Dermis blood vessel endothelial cell (primary cell): ENCODE measurements at regions not wholly inside any gene's neighbourhood (a gene's known extent, or its start where the extent isn't known, plus 50 kb on each side); places are given as distances from the start of the nearest gene placed in this dataset.
A peak's percentile ranks its signal among the peaks of the same experiment; 100 is the strongest.

Experiments
- DNase-seq: peaks from one replicate; pipeline ENCODE4 v3.0.0; 2010

DNA sequence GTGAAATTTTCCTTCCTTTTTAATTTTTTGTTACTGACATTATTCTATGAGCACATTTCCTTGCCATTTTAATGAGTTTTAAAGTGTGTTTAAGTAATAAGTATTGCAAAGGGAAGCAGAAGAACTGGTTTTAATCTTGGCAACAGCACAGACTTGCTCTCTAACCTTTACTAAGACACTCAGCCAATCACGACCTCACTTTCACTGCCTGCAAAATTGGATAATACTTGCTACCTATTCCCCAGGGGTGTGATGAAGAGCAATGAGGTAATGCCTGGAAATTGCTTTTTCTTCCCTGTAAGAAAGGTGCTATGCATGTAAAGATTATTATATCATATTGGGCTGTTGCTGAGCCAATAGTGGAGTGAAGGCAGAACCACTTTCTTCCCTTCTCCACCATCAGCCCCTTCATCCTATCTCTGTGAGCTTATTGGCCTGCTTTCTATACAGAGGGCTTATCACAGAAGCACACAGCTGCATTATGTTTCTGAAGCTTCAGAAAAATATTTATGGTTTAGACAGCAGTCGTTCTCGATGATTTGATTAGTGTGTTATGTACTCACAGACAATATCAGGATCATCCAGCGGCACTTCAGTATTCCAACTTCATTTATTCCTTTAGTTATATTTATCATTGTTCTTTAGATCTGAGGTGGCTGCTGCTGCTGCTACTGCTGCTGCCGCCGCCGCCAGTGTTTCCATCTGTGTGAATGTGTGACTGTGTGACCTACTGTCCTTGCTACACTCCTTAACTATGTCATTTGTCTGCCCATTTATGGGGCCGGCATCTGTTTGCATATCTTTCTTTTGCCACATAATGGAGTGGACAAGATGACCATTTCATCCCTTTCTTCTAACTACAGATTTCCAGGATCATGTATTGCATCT, 255.1 kb downstream of the C4orf33 start:
- DNase-seq = no peak

DNA sequence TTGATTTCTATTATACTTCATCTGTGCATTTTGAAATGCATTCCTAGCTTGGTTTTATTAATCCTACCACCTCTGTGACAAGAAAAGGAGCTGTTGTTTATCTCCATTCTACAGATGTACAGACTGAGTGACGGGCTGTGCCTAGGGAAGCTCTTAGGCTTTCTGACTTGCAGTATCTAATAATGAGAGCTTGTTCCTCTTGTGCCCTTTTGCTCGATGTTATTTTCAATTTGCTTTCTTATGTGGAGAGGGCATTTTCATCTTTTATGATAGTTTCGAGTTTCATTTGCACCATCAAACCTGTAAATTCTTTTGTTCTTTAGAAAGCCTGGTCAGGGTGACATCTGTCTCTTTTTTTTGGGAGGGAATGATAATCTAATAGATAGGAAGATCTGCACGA, 256.5 kb downstream of the C4orf33 start:
- DNase-seq = no peak

DNA sequence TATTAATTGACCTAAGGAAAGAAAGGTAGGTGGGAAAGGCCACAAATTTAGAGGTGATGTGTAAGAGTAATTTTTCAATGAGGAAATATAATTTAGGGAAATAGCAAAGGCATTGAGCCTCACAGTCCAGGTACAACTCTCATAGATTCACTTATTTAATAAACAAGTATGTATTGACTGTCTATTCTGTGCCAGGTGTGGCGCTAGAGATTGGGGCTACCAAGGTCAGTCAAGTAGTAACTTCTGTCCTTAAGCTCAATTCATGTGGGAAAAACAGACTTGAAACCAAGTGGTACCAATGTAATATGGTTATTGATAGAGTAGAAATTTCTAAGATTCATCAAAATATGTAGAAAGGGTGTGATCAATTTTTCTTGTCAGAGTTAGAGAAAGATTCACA, 257.5 kb downstream of the C4orf33 start:
- no peak for DNase-seq

DNA sequence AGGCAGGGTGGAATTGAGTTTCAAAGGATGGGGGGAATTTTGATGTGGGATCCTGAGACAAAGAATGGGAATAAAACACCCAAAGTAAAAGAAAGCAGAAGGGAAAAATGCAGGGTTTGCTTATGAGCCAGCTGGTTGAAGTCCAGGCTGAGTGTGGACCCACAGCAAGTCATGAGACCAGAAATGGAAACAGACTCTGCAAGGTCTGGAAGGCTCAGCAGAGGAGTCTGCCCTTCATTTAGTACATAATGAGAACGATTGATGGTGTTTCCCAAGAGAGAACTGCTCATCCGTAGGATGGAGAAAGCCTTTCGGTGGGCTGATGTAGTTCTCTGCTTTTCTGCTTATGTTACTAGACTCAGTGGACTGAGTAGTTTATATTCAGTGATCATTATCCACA, 259.1 kb downstream of the C4orf33 start:
- DNase-seq = no peak

DNA sequence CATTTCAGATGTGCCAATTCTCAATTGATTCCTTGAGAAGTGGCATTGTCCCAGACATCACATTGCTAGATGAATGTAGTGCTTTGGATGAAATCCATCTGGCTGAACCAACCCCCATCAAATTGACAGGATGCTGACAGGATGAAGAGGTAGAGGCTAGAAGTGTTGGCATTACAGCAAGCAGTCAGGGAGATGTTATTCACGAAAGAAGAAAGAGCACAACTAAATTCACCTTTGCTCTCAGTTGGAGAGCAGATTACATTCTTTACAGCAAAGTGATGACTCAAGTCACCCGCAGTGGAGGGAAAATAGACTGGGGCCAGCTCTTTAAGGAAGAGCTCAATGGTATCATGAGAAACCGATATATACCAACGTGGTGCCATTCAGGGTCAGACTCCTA, 259.6 kb downstream of the C4orf33 start:
- DNase-seq = no peak

DNA sequence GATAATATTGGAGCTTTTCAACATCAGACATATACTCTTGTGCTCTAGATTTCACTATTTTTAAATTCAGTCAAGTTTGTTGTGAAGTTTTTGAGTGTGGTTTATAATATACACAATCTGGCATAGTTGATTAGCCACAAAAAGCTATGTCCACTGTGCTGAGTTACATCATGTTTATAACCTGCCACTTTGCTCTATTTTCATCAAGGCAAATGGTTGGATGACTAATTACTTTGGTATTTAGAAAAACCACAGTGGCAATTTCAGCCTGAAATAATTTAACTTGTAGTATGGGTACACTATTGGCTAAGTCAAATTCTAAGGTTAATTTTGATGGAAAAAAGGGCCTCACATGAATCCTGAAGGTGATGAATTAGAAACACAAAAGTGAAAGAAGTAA, 262.6 kb downstream of the C4orf33 start:
- peak; percentile 2 for DNase-seq

DNA sequence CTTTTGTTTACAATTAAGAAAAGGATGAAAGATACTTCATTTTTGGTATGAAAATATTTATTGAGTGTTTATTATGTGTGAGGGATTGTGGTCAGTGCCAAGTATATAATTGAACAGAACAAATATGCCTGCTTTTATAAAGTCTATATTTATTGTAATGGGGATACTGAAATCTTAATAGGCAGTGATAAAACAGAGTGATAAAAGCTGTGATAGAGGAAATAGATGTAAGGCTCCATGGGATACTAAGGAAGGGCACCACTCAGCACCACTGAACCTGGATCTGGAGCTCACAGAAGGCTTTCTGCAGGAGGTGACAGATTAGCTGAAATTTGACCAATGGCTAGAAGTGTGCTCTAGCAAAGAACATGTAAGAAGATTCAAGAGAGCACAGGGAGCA, 263.5 kb downstream of the C4orf33 start:
- DNase-seq = no peak

DNA sequence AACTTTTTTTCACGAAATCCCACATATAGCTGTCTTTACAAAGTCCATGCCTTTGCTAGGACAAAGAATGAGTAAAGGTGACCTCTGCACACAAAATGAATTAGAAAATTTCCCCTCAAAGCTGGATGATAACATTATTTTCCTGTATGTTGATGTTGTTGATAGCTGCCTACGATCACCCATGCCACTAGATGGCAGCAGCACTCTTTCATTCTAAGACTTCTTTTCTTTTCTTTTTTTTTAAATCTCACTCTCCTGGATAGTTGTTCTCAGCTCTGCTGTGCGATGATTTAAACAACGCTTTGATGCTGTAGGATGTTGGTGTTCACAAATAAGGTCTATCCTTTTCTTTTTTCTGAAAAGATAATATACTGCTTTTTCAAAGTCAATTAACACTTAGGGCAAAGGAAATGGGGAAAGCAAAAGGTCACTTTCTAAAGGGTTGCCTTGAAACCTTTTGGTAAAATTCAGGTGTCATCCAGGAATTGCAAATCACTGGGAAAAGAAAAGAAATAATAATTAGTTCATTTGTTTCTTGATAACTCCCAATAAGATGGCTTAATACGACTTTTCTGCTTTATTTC, 266.8 kb downstream of the C4orf33 start:
- DNase-seq = peak; percentile 87

DNA sequence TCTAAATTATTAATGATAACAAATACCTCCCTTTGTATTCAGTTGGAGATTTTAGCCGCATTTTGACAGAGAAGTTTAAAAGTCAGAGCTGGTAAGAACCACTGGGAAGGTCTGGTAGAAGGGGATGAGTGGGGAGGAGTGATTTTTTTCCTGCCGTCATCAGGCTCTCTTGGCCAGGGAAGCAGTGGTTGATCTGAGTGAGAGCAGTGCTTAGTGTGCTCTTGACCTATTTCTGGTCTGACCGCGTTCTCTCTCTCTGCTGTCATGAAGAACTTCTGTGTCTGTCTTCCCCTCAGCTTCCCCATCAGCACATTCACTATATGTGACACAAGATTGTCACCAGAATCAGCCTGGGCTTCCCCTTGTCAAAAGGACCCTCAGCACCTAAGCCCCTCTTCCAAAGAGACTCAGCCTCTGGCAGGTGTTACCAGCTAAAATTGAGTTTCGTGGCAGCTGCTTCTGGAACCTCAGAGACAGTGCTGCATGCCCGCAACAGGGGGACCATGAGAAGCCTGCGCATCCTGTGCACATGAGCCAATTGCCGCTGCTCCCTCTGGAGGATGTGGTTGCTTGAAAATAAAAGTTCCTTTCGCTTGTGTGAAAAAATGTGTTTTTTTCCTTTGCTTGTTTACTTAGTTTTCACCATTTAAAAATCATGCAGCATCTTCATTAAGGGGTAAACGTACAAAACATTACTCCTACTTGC, 268.9 kb downstream of the C4orf33 start:
- no peak for DNase-seq

DNA sequence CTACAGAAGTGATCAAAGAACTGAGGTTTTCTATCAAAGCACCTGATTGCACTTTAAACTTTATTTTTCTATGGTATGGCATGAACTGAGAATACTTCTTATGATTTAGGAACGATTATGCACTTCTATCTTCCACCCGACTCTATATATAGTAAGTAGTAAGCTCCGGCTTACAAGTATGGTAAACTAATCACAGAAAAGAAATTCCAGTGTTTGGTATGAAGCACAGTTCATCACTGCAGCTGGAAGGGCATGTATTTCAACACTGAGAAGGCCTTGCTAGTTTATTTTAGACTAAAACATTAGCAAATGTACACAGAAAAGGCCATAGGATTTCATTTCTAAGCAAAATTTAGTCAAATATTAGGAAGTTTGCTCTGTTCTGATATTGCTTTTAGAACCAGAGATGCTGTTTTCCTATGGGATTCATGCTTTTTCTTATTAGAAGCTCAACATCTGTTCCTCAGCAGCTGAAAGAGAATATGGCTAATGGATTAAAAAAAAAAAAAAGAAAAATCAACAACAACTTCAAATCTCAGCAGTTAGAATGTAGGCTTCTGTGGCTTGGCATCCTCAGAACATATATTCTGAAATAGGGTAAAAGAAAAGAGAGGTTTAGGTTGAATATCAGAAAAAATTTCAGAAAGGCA, 273.5 kb downstream of the C4orf33 start:
- DNase-seq = no peak

DNA sequence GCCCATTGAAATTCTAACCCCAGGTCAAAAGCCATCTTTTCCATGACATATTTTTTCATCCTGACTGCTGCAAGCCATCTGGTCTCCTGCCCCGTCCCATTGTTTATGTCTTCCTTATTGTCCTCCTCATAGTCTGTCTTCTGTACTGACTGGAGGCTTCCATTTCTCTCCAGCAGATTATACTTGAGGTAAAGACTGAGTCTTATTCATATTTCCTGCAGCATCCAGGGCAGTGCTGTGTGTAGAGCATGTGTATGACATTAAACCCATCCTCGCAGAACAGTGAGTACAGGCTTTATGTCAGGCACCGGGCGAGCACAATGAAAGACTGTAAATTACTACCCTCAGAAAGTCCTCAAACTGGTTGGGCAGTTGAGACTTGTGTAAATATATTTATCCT, 275.1 kb downstream of the C4orf33 start:
- DNase-seq = no peak

DNA sequence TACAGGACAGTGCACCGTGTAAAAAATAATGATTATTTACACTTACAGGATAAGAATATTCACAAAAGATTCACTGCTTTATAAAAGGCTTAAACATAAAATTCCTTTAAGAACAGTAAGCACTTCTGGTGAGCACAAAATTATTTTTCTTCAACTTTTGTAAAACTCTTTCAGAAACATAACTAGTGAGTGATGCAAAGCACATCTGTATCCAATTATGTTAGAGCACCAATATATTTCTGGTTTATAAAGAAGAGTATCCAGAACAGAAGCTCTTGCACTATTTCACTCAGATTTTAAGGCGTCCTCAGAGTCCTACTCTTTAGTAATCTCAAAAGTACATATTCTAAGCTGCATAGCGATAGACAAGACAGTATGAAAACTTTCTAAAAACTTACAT, 276.0 kb downstream of the C4orf33 start:
- DNase-seq = no peak

DNA sequence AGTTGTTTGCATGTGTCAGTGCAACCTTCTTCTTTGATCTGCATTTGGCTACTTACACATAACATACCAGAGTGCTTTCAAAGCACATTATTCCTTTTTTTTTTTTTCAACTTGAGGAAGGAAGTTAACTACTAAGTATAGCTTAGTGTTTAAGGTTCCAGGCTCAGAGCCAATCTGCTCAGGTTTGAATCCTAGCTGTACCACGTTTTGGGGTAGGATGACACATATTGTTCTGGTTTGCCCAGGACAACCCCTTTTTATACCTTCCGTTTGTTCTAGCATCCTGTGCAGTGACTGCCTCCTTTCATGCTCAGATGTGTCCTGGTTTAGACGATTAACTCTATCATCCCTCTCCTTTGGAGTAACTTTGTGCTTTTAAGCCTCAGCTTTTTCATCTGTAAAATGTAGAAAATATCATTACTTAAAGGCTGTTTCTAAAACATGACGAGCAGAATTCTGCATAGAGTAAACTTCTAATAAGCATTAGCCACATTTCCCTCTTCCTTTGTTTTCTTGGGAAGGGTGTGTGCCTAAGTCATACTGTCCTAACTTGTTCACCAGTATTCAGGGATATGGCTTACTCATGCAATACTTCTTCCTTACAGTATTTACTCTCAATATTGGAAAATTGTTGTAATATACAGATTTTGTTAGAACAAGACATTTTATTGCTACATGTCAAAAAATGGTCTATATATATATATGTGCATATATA, 281.3 kb downstream of the C4orf33 start:
- peak; percentile 69 for DNase-seq

DNA sequence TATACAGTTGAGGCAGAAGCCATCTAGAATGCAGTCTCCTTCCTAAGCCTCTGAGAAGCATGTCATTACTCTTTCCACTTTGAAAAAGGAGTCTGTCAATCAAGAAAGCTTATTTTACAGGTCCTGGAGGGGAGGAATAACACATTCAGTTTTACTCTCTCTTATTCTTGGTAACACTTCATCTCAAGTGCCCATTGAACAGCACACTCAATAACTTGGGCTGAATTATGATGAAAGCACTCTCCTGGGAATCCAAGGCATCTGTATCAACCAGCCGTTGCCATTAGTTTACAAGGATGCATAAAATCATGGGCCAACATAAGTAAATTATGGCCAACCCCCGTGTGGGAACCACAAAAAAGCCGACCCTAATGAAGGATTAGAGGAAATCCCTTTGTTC, 282.4 kb downstream of the C4orf33 start:
- DNase-seq = no peak

DNA sequence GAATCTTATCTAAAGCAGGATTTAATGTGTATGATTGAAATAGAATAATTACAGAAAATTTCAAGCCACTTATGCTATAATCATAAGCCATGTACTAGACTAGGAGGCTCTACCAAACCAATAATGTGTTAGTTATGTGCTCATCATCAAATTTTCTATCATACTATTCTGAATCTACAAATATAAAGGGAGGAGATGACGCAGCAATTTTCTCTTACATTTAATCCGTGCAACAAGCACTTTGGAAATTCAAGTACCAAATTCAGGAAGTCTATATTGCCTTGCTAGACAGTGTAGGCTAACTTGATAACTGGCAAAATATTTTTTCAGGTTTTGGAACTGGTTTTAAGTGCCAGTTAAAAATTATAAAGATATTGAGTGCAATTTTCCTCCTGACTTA, 283.5 kb downstream of the C4orf33 start:
- DNase-seq = no peak

DNA sequence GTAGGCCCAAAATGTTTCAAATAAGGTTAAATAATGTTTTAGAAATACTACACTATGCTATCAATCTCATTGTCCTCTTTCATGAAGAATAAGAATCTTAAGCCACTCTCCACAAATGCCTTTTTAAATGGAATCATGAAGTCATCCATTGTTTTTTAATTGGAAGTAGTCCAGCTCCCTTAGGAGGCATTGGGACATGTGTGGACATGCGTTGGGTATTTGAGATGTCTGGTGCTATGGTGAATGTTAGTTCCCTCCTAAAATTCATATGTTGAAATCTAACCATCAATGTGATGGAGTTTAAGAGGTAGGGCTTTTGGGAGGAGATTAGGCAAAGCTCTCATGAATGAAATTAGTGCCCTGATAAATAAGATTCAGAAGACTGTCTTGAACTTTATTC, 289.0 kb downstream of the C4orf33 start:
- DNase-seq = peak; percentile 46

DNA sequence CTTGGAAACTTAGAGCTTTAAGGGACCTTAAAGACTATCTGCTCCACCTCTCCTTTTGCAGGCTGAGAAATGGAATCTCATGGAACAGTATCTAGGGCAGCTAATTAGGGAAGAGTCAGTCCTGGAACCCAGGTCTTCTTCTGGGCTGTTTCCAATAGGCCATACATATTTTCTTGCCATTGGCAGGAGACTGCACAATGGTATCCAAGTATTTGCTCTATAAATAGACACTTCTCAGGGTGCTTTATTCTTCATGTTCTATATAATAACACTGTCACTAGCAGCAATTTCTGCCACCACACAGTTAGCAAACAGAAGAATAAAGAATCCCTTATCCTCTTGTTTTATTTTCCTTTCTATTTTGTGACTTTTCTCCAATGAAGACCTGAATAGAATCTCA, 291.7 kb downstream of the C4orf33 start:
- DNase-seq = no peak

DNA sequence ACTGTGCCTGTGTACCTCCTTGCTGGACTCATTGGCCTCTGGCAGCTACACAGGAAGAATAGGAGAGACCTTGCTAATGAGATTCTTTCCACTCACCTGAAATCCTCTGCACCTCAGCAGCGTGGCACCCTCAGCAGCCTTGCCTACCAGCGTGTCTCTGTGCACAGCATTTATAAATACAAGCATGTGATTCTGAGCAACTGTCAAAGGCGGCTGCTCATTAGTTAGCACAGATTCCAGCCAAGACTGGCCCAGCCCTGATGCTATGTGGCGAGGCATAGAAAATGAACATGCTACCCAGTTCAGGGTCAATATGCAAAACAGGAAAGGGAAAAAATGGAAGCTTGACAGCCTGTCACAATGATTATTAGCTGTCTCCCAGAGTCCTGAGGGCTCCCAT, 298.0 kb downstream of the C4orf33 start:
- no peak for DNase-seq

DNA sequence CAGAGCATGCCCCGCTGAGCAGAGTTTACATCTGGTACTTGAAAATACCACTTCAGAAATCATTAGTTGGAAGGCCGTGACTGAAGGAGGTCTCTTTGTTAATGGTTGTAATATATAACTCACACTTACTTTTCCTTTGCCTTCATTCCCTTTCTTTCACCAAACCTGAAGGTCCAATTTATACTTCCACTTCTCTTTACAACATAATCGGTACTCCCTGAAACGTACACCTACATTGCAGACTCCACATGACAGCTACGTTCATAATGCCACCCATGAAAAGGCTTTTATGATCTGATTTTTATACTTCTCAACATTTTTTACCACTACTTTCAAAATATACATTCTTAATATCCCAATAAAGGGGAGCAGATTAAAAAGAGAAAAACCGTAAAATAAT, 298.7 kb downstream of the C4orf33 start:
- no peak for DNase-seq

DNA sequence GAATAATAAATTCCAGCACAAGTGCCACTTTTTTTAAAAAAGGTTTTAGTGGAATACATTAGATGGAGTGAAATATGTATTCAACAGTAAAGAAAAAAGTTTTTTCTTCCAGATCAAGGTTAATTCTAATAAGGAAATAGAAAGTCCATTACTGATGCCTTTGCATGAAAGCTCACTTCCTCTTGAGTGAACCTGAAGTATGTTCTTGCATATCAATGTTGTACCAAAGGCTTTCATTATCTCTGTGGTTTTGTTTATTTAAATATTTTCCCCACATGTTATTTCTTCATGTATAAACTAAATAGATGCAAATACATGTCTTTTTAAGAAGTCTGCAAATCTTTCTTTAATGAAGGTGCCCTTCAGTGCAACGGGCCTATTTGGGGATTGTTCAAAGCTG, 307.9 kb downstream of the C4orf33 start:
- DNase-seq = no peak

DNA sequence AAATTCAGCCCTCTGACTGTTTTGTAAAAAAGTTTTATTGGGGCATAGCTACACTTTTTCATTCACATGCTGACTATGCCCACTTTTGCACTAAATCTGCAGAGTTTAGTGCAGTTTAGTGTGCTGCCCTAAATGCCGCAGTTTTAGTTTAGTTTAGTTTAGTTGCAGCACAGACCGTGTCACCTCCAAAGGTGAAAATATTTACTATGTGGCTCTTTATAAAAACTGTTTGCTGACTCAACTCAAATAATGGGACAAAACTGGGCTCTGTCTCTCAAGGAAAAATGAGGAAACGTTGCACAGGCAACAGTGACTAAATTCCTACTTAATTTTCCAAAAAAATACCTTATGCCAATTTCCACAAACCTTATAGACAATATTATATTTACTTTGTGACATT, 314.2 kb downstream of the C4orf33 start:
- DNase-seq = no peak

DNA sequence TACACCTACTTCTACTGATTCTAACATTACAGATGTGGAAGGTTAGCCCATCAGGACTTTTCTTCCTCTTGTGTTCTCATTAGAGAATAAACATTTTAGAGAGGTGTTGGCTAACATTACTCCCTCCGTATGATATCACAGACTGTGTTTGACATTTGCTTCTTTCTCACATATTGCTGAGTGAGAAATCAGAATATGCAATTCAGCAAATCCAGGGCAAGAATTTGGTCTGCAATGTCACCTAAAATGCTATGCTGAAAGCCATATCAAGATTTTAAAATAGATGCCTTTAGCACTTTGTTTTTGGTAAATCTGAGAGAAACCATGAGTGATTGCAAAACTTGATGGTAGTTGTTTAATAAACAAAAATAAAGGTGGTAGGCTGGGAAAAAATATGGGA, 319.1 kb downstream of the C4orf33 start:
- no peak for DNase-seq

DNA sequence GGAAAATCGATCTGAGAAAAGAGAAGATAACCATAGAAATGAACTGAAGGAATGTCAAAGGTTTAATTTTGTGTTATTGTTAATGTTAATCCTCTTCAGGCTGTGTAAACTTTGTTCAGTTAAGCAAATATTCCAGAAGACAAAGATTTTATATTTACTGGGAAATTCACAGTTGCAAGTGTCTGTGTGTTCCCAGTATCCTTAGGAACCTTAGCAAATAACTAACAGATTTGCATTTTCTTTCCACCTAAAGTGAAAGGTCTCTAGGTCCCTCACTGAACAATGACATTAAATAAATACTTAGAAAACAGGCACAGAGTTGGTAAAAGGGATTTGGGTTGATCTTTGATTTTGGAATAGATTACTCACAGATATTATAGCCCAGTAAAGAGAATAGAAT, 324.7 kb downstream of the C4orf33 start:
- DNase-seq = no peak
